ENCODE measurements at regions not wholly inside any gene's neighbourhood (a gene's known extent, or its start where the extent isn't known, plus 50 kb on each side); places are given as distances from the start of the nearest gene placed in this dataset.

DNA sequence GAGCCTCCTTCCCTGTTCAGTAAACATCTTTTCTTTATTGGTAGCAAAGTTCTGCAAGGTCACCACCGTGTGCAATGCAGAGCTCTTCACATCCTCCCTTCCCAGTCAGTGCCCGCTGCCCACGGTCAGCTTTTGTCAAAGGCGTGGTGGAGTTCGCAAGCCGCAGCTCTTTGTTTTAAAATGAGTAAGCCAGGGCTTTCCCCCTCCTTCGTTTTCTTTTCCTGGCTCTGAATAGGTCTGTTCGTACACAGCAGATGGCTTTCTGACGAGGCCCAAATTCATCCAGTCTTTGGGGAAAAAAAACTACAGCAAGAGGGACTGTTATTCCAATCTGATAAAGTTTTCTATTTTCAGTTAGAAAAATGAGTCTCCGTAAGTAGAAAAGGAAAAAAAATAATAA lies 153.2 kb downstream of the LRIG2 start:
- Histone ChIP-seq H3K27ac (no peak overlapping the region), H3K36me3 (no peaks in the 10 kb centered on the region), H3K9me3 (no peaks in the 10 kb centered on the region), H3K4me3 (replicated peaks in 1 of 3) (no peak overlapping the region), H3K4me1 (peaks cover 2 to 4% of the 10 kb centered on the region in 2 donors), H3K27me3 (no peaks in the 10 kb centered on the region)
- no peak for DNase-seq
- intact Hi-C loops (cut with DNase I) = no loop called here
- 73 to 83% methylated on average over 10 of the region's 10 CpGs for WGBS, 2 donors
- TF ChIP-seq POLR2A (IDR thresholded peaks at IDR 0.05) = no peak
- TF ChIP-seq, protein P1, sequence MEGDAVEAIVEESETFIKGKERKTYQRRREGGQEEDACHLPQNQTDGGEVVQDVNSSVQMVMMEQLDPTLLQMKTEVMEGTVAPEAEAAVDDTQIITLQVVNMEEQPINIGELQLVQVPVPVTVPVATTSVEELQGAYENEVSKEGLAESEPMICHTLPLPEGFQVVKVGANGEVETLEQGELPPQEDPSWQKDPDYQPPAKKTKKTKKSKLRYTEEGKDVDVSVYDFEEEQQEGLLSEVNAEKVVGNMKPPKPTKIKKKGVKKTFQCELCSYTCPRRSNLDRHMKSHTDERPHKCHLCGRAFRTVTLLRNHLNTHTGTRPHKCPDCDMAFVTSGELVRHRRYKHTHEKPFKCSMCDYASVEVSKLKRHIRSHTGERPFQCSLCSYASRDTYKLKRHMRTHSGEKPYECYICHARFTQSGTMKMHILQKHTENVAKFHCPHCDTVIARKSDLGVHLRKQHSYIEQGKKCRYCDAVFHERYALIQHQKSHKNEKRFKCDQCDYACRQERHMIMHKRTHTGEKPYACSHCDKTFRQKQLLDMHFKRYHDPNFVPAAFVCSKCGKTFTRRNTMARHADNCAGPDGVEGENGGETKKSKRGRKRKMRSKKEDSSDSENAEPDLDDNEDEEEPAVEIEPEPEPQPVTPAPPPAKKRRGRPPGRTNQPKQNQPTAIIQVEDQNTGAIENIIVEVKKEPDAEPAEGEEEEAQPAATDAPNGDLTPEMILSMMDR (IDR thresholded peaks at IDR 0.05) = no peak

DNA sequence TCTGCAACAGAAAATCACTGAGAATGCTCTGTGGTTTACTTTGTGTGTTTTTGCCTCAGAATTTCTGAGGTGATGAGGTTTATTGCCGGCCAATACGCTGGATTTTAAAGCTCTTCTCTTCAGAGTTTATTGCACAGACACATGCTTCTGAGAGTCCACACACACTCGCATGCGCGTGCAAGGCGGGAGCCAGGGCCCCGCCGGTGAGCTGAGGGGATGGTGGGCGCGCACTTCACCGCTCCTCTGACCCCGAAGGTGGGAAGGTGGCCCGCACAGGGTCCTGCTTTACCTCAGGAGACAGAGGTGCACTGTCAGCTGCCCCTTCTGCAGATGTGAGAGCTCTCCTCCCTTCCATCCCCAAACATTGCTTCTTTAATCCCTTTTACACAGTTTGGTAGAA lies 158.4 kb upstream of the MAGI3 start:
- no peaks in the 10 kb centered on the region for H3K36me3 ChIP-seq
- TF ChIP-seq, protein P1 (IDR thresholded peaks at IDR 0.05) = no peak
- TF ChIP-seq POLR2A (IDR thresholded peaks at IDR 0.05) = no peak
- no peak for DNase-seq
- no peak overlapping the region for H3K4me3 ChIP-seq (replicated peaks in 1 of 3)
- no peak overlapping the region for H3K27ac ChIP-seq
- H3K27me3 ChIP-seq = no peaks in the 10 kb centered on the region
- H3K4me1 ChIP-seq = no peaks in the 10 kb centered on the region
- no peaks in the 10 kb centered on the region for H3K9me3 ChIP-seq
- 85 to 87% methylated on average over 13 of the region's 13 CpGs for WGBS, 2 donors
- intact Hi-C loops (cut with DNase I) = no loop called here

DNA sequence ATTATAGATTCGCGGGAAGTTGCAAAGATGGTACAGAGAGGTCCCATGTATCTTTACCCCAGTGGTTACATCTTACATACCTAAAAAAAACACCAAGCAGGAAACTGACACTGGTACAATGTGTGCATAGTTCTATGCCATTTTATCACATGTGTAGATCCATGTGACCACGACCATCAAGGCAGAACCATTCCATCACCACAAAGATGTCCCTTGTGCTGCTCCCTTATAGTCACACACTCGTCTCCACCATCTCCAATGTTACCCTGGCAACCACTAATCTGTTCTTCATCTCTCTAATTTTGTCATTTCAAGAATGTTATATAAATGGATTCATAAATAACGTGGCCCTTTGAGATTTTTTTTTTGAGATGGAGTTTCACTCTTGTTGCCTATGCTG lies 156.9 kb upstream of the MAGI3 start:
- H3K9me3 ChIP-seq = no peaks in the 10 kb centered on the region
- no peak for DNase-seq
- H3K27me3 ChIP-seq = no peaks in the 10 kb centered on the region
- H3K4me1 ChIP-seq = no peaks in the 10 kb centered on the region
- no peaks in the 10 kb centered on the region for H3K36me3 ChIP-seq
- TF ChIP-seq, protein P1 (IDR thresholded peaks at IDR 0.05) = no peak
- no peak for TF ChIP-seq POLR2A (IDR thresholded peaks at IDR 0.05)
- H3K4me3 ChIP-seq (replicated peaks in 1 of 3) = no peak overlapping the region
- 94% methylated on average over 5 of the region's 5 CpGs for WGBS, 2 donors
- intact Hi-C loops (cut with DNase I) = no loop called here
- no peak overlapping the region for H3K27ac ChIP-seq

DNA sequence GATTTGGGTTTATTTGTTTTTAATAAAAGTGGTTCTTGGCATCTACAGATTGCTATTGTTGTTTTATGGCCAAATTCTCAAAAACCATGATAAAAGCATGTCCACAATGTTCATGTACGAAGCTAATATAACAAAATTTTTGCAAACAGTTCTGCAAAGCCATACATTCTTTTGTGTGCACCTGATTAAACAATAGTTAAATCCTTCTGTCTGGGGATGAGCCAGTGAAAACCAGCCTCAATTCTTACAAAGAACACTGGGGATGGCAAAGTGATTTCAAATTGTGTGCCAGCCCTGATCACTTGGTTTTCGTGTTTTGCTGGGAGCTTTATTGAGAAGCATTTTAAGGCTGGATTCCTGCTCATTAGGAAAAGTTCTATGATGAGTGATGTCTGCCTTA lies 149.1 kb upstream of the MAGI3 start:
- DNase-seq = no peak
- no peak overlapping the region for H3K4me3 ChIP-seq (replicated peaks in 1 of 3)
- 66 to 81% methylated on average over 2 of the region's 2 CpGs for WGBS, 2 donors
- H3K4me1 ChIP-seq = peaks cover 3 to 19% of the 10 kb centered on the region in 2 donors
- H3K27ac ChIP-seq = no peak overlapping the region
- intact Hi-C loops (cut with DNase I) = no loop called here
- H3K36me3 ChIP-seq = no peaks in the 10 kb centered on the region
- H3K9me3 ChIP-seq = no peaks in the 10 kb centered on the region
- no peaks in the 10 kb centered on the region for H3K27me3 ChIP-seq
- TF ChIP-seq, protein P1 (IDR thresholded peaks at IDR 0.05) = no peak
- TF ChIP-seq POLR2A (IDR thresholded peaks at IDR 0.05) = no peak

DNA sequence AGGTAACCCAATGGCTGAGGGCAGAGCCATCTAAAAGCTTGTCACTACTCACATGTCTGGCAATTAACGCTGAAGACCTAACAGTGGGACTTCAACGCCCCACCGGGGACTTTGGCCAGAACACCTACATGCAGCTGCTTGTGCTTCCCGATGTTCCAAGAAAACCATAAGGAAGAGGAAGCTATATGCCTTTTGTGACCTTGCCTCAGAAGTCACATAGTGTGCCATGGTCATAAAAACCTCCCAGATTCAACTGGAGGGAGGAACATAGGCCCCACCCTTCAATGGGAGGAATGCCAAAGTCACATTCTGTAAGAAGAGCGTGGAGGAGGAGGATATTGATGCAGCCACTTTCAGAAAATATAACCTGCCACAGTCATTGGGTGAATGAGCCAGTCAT lies 147.8 kb upstream of the MAGI3 start:
- H3K27me3 ChIP-seq = no peaks in the 10 kb centered on the region
- H3K27ac ChIP-seq = no peak overlapping the region
- WGBS, 2 donors = 66 to 83% methylated on average over 5 of the region's 5 CpGs
- TF ChIP-seq, protein P1 (IDR thresholded peaks at IDR 0.05) = no peak
- no peak for TF ChIP-seq POLR2A (IDR thresholded peaks at IDR 0.05)
- H3K9me3 ChIP-seq = no peaks in the 10 kb centered on the region
- H3K4me1 ChIP-seq = peaks cover 3 to 23% of the 10 kb centered on the region in 2 donors
- intact Hi-C loops (cut with DNase I) = no loop called here
- H3K4me3 ChIP-seq (replicated peaks in 1 of 3) = no peak overlapping the region
- no peaks in the 10 kb centered on the region for H3K36me3 ChIP-seq
- DNase-seq = peak; percentile 35 to 47

Data from thyroid gland (tissue), 4 donors.